ENCODE measurements at regions not wholly inside any gene's neighbourhood (a gene's known extent, or its start where the extent isn't known, plus 50 kb on each side); places are given as distances from the start of the nearest gene placed in this dataset.

DNA sequence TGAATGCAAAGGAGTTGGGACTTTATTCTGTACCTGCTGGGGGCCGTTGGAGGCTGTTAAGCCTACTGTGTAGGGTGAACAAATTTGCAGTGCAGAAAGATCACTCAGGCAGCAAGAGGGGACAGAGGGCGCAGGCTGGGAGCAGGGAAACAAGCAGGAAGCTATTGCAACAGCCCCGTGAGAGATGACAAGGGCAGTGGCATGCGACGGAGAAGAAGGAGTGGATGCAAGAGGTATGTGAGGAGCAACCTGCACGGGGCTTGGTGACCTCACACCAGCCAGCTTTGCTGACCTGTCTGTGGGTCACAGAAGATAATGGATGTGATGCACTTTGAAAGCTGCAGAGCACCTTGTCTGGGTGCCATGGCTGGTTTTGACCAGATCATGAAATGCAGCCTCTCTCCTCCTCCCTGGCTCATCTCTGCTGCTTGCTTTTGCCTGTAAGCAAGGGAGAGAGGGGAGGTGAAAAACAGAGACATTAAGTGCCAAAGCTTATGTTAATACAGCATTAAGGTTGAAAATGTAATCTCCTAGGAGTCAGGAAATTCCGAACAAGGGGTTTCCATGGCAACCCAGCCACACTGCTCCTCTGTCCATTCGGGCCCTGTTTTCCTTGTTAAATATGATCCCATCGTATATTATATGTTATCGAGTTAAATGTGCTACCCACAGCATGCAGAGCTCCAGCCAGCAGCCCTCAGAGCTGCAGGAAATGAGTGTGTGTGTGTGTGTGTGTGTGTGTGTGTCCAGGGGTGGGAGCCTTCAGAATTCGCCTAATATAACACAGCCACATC, 314.3 kb upstream of the ZMIZ1 start:
- Histone ChIP-seq H3K36me3 (no peaks in the 10 kb centered on the region), H3K4me1 (peaks cover 12 to 18% of the 10 kb centered on the region in 2 donors), H3K9me3 (no peaks in the 10 kb centered on the region), H3K27ac (no peak overlapping the region), H3K4me3 (no peak overlapping the region), H3K27me3 (no peaks in the 10 kb centered on the region)
- intact Hi-C loops (cut with DNase I; ENCODE audit: low total_unique reads), result loop anchor here (5.0 kb wide), 1 partner anchor 318 kb away; no protein-coding TSS in a partner anchor
- in situ Hi-C loops (cut with MboI; ENCODE audit: low sequenced_read_pairs in 4 of 4), result no loop called here
- TF ChIP-seq POLR2A (IDR thresholded peaks at IDR 0.05), result no peak
- TF ChIP-seq, protein P1, sequence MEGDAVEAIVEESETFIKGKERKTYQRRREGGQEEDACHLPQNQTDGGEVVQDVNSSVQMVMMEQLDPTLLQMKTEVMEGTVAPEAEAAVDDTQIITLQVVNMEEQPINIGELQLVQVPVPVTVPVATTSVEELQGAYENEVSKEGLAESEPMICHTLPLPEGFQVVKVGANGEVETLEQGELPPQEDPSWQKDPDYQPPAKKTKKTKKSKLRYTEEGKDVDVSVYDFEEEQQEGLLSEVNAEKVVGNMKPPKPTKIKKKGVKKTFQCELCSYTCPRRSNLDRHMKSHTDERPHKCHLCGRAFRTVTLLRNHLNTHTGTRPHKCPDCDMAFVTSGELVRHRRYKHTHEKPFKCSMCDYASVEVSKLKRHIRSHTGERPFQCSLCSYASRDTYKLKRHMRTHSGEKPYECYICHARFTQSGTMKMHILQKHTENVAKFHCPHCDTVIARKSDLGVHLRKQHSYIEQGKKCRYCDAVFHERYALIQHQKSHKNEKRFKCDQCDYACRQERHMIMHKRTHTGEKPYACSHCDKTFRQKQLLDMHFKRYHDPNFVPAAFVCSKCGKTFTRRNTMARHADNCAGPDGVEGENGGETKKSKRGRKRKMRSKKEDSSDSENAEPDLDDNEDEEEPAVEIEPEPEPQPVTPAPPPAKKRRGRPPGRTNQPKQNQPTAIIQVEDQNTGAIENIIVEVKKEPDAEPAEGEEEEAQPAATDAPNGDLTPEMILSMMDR (IDR thresholded peaks at IDR 0.05 in 4 of 5, conservative IDR thresholded peaks at IDR 0.05 in 1 of 5), result no peak
- no peak for ATAC-seq
- no peak for DNase-seq

DNA sequence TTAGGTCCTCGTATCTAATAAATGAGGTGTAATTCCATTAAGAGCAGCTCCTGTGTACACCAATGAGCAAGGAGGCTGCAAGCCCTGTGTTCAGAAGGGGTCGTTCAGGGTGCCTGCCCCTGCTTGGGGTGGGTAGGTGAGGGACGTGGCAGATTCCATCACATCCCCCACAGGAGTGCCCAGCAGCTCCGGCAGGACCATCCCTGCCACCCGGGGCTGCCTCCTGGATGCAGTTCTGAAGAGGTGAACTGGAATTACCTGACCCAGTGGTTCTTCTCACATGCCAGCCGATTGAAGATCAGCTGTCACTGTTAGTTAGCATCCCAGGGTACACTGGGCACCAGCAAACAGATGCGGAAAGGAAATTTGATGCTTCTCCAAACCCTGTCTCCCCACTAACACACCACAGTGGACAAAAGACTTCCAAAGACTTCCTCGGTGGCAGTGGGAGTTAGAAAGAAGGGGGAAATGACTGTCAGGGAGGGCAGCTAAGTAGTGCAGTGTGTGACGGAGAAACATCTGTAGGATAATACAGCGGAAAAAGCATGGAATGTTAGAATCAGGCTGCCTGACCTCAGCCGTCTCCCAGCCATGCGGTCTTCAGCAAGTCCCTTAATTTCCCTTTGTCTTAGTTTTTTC, 313.6 kb upstream of the ZMIZ1 start:
- intact Hi-C loops (cut with DNase I; ENCODE audit: low total_unique reads), result loop anchor here (5.0 kb wide), 1 partner anchor 317 kb away; no protein-coding TSS in a partner anchor
- ATAC-seq, result no peak
- TF ChIP-seq, protein P1 (IDR thresholded peaks at IDR 0.05 in 4 of 5, conservative IDR thresholded peaks at IDR 0.05 in 1 of 5), result no peak
- no peak for TF ChIP-seq POLR2A (IDR thresholded peaks at IDR 0.05)

DNA sequence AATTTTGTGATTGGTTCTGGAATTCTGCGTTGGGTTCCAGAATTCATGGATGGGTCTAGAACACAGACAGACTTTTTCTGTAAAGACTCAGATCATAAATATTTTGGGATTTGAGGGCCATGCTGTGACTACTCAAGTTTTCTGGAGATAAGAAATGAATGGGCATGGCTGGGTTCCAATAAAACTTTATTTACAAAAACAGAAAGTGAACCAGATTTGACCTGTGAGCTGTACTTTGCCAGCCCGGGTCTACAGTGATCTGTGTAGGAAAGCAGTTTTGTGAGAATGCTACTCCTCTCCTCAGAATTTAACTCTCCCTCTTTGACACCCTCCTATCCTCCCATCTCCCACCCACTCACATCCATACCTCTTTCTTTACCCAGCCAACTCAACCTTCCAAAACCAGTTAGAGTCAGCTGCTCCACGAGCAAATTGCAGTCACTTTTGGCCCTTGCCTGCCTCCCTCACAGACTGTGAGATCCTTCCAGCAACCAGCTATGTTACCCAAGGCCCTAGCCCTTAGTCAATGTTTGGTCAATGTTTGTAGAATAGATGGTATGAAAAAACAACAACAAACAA, 312.8 kb upstream of the ZMIZ1 start:
- DNase-seq (no peak), ATAC-seq (no peak)
- Histone ChIP-seq H3K27ac (peak overlapping the region; percentile 53 to 56 (median 54)), H3K36me3 (no peaks in the 10 kb centered on the region), H3K4me3 (no peak overlapping the region), H3K9me3 (no peaks in the 10 kb centered on the region), H3K27me3 (no peaks in the 10 kb centered on the region), H3K4me1 (peaks cover 12 to 18% of the 10 kb centered on the region in 2 donors)
- intact Hi-C loops (cut with DNase I; ENCODE audit: low total_unique reads) (loop anchor here (5.0 kb wide), 1 partner anchor 316 kb away; no protein-coding TSS in a partner anchor), in situ Hi-C loops (cut with MboI; ENCODE audit: low sequenced_read_pairs in 4 of 4) (no loop called here)
- no peak for TF ChIP-seq POLR2A (IDR thresholded peaks at IDR 0.05)
- TF ChIP-seq, protein P1 (IDR thresholded peaks at IDR 0.05 in 4 of 5, conservative IDR thresholded peaks at IDR 0.05 in 1 of 5), result no peak

More for the DNA sequence above, 313.6 kb upstream of the ZMIZ1 start:
- Histone ChIP-seq H3K4me1 (peaks cover 12 to 18% of the 10 kb centered on the region in 2 donors), H3K9me3 (no peaks in the 10 kb centered on the region), H3K27ac (no peak overlapping the region), H3K4me3 (no peak overlapping the region), H3K36me3 (no peaks in the 10 kb centered on the region), H3K27me3 (no peaks in the 10 kb centered on the region)
- in situ Hi-C loops (cut with MboI; ENCODE audit: low sequenced_read_pairs in 4 of 4), result no loop called here
- no peak for DNase-seq

DNA sequence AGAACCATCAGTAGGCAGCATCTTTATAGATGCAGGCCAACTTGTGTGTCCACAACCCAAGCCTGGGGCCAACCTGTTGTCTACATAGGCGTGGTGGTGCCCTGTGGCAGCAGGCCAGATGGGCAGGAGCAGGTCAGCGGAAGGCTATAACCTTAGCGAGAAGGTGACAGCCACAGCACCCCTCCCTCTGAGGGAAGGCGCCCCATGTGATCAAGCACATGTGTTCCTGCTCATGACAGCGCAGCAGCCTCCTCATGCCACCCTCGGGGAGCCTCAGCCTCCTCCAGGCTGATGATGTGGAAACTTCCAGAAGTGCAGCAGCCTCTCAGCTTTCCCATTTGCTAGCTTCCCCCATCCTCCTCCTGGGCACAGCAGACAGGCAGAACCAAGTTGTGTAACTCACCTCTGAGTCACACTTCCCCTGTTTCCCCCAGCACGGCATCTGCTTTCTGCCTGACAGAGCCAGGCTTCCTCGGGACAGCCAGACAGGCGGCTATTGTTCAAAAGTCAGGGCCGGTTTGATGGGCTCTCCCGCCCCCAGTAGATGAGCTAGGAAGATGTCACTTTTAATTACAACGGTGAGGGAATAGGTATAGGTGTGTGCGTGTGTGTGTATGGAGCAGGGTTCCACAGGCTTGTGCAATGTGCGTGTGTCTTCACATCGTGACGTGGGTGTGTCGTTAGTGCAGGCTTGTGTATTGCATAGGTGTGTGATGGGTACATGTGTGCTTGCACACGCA, 312.0 kb upstream of the ZMIZ1 start:
- intact Hi-C loops (cut with DNase I; ENCODE audit: low total_unique reads) (loop anchor here (5.0 kb wide), 1 partner anchor 316 kb away; no protein-coding TSS in a partner anchor), in situ Hi-C loops (cut with MboI; ENCODE audit: low sequenced_read_pairs in 4 of 4) (no loop called here)
- Histone ChIP-seq H3K36me3 (no peaks in the 10 kb centered on the region), H3K4me3 (no peak overlapping the region), H3K4me1 (peaks cover 12 to 18% of the 10 kb centered on the region in 2 donors), H3K27me3 (no peaks in the 10 kb centered on the region), H3K9me3 (no peaks in the 10 kb centered on the region), H3K27ac (peak overlapping the region; percentile 53 to 56 (median 54))
- peak; percentile 89 to 90 for DNase-seq
- TF ChIP-seq, protein P1 (IDR thresholded peaks at IDR 0.05 in 4 of 5, conservative IDR thresholded peaks at IDR 0.05 in 1 of 5), result no peak
- TF ChIP-seq POLR2A (IDR thresholded peaks at IDR 0.05), result peak in 1 of 2 donors; percentile 11
- peak; percentile 99 for ATAC-seq

All from gastrocnemius medialis (tissue), 4 donors.